Neuronal stem cell (in vitro differentiated cells): ENCODE measurements at regions not wholly inside any gene's neighbourhood (a gene's known extent, or its start where the extent isn't known, plus 50 kb on each side); places are given as distances from the start of the nearest gene placed in this dataset.

Source experiments
- DNase-seq: peaks from one replicate; pipeline ENCODE4 v3.0.0-alpha.2; 2013; ENCODE audit warnings: low spot score
- H2AFZ ChIP-seq: one replicate; pipeline ENCODE4 v1.6.1; 2013; ENCODE audit warnings: mild to moderate bottlenecking, low read length, inconsistent platforms
- H2AK5ac ChIP-seq: 2 replicates; pipeline ENCODE4 v1.6.1; 2013; ENCODE audit warnings: low read depth, mild to moderate bottlenecking, inconsistent platforms, low read length, moderate library complexity, mixed read lengths
- H2BK120ac ChIP-seq: 2 replicates; pipeline ENCODE4 v1.6.1; 2013; ENCODE audit warnings: low read depth, mild to moderate bottlenecking, inconsistent platforms, low read length, moderate library complexity, mixed read lengths
- H2BK12ac ChIP-seq: one replicate; pipeline ENCODE4 v1.6.1; 2013; ENCODE audit warnings: low read length, inconsistent platforms
- H2BK15ac ChIP-seq: 2 replicates; pipeline ENCODE4 v1.6.1; 2013; ENCODE audit warnings: mild to moderate bottlenecking, low read length, inconsistent platforms, mixed read lengths
- H2BK5ac ChIP-seq: one replicate; pipeline ENCODE4 v1.6.1; 2013; ENCODE audit warnings: inconsistent platforms, mild to moderate bottlenecking, low read length, moderate library complexity
- H3K14ac ChIP-seq: one replicate; pipeline ENCODE4 v1.6.1; 2013; ENCODE audit warnings: low read length, inconsistent platforms
- H3K18ac ChIP-seq: 2 replicates; pipeline ENCODE4 v1.6.1; 2013; ENCODE audit warnings: low read length, inconsistent platforms
- H3K23ac ChIP-seq: 2 replicates; pipeline ENCODE4 v1.6.1; 2013; ENCODE audit warnings: low read depth, mild to moderate bottlenecking, mixed read lengths, low read length, inconsistent platforms; ENCODE audit not compliant: poor library complexity
- H3K27ac ChIP-seq: replicated peaks from 3 replicates; pipeline ENCODE4 v1.5.1; 2013; ENCODE audit warnings: low read length, inconsistent platforms
- H3K27me3 ChIP-seq, 3 experiments: 2 replicates each; pipeline ENCODE4 v1.6.1; 2013; ENCODE audit warnings: low read length in 3 of 3, mild to moderate bottlenecking in 2 of 3, inconsistent platforms in 1 of 3, low read depth in 1 of 3, mixed read lengths in 1 of 3, moderate library complexity in 1 of 3; ENCODE audit not compliant: control insufficient read depth in 3 of 3, insufficient read depth in 3 of 3
- H3K36me3 ChIP-seq, 2 donors: replicated peaks in 1 of 2; 2 replicates each; pipeline ENCODE4 v1.6.1; 2013; ENCODE audit warnings: low read length in 2 of 2; ENCODE audit not compliant: control insufficient read depth in 2 of 2, insufficient read depth in 2 of 2
- H3K4ac ChIP-seq: 2 replicates; pipeline ENCODE4 v1.6.1; 2013; ENCODE audit warnings: inconsistent platforms, mild to moderate bottlenecking, low read length, moderate library complexity
- H3K4me1 ChIP-seq, 2 donors: 1 replicate in 1 of 2; 2 replicates in 1 of 2; pipeline ENCODE4 v1.6.1; 2013; ENCODE audit warnings: low read length in 2 of 2, low read depth in 1 of 2; ENCODE audit not compliant: control insufficient read depth in 2 of 2, insufficient read depth in 1 of 2
- H3K4me2 ChIP-seq: one replicate; pipeline ENCODE4 v1.6.1; 2013; ENCODE audit warnings: mild to moderate bottlenecking, low read length, inconsistent platforms; ENCODE audit not compliant: insufficient read depth, poor library complexity, severe bottlenecking
- H3K4me3 ChIP-seq, 2 donors: 2 replicates each; pipeline ENCODE4 v1.5.1; 2013; ENCODE audit warnings: low read length in 2 of 2, mild to moderate bottlenecking in 2 of 2, inconsistent platforms in 1 of 2, moderate library complexity in 1 of 2
- H3K79me1 ChIP-seq: one replicate; pipeline ENCODE4 v1.6.1; 2013; ENCODE audit warnings: low read depth, mild to moderate bottlenecking, inconsistent platforms, low read length, moderate library complexity
- H3K9ac ChIP-seq: one replicate; pipeline ENCODE4 v1.6.1; 2013; ENCODE audit warnings: mild to moderate bottlenecking, low read depth, low read length, inconsistent platforms; ENCODE audit not compliant: poor library complexity
- H3K9me3 ChIP-seq, 2 donors: replicated peaks in 1 of 2; 2 replicates each; pipeline versions ENCODE3 to v1.6.1; 2013; ENCODE audit warnings: low read length in 2 of 2, mild to moderate bottlenecking in 2 of 2, inconsistent platforms in 1 of 2, low read depth in 1 of 2, mixed read lengths in 1 of 2, moderate library complexity in 1 of 2; ENCODE audit not compliant: control insufficient read depth in 2 of 2, insufficient read depth in 1 of 2
- H4K8ac ChIP-seq: one replicate; pipeline ENCODE4 v1.6.1; 2013; ENCODE audit warnings: low read depth, mild to moderate bottlenecking, inconsistent platforms, low read length, moderate library complexity
- H4K91ac ChIP-seq: one replicate; pipeline ENCODE4 v1.6.1; 2013; ENCODE audit warnings: low read length, low read depth, mild to moderate bottlenecking, inconsistent platforms; ENCODE audit not compliant: poor library complexity
- WGBS, 2 donors: extraction: QIAGEN DNeasy Blood & Tissue Kit; methylation state at CpG; one replicate each; pipeline ENCODE4 v1.1.7; 2013; ENCODE audit warnings: missing lambda C conversion rate in 2 of 2, mixed read lengths in 1 of 2; ENCODE audit not compliant: insufficient read length in 2 of 2, insufficient replicate concordance in 1 of 2; ENCODE audit errors: extremely low coverage in 2 of 2; 5-methylcytosine and 5-hydroxymethylcytosine counted together

- no peak overlapping the region for H2BK5ac ChIP-seq
- no peak overlapping the region for H4K91ac ChIP-seq
- H3K23ac ChIP-seq, result no peak overlapping the region
- no peak overlapping the region for H3K9ac ChIP-seq
- H3K27me3 ChIP-seq, result no peaks in the 10 kb centered on the region
- H2BK15ac ChIP-seq, result no peak overlapping the region
- H3K18ac ChIP-seq, result no peak overlapping the region
- H2BK120ac ChIP-seq, result no peak overlapping the region
- H3K79me1 ChIP-seq, result no peaks in the 10 kb centered on the region
- H3K27ac ChIP-seq, result no peak overlapping the region
- no peak overlapping the region for H3K4me3 ChIP-seq
- H2BK12ac ChIP-seq, result no peak overlapping the region
- H2AK5ac ChIP-seq, result no peak overlapping the region
- peaks cover 11 to 13% of the 10 kb centered on the region in 2 donors for H3K4me1 ChIP-seq
- no peak for DNase-seq
- no peaks in the 10 kb centered on the region for H3K36me3 ChIP-seq
- H3K4ac ChIP-seq, result no peak overlapping the region
- H3K9me3 ChIP-seq, result peaks cover 2% of the 10 kb centered on the region in 2 donors
- no peak overlapping the region for H3K14ac ChIP-seq
- no peak overlapping the region for H3K4me2 ChIP-seq
- H2AFZ ChIP-seq, result no peak overlapping the region
- H4K8ac ChIP-seq, result no peak overlapping the region
These were observed 296.2 kb upstream of the MARCKS start for GRCh38 chr6:113560908-113561307.

- peaks cover 12 to 14% of the 10 kb centered on the region in 2 donors for H3K4me1 ChIP-seq
- no peak overlapping the region for H3K18ac ChIP-seq
- H3K9me3 ChIP-seq, result peaks cover 2% of the 10 kb centered on the region in 2 donors
- WGBS, 2 donors, result no CpG with 5 or more reads among the region's 2 CpGs
- no peak overlapping the region for H2AK5ac ChIP-seq
- no peak overlapping the region for H3K27ac ChIP-seq
- H4K8ac ChIP-seq, result no peak overlapping the region
- H3K36me3 ChIP-seq, result no peaks in the 10 kb centered on the region
- DNase-seq, result no peak
- no peak overlapping the region for H3K4ac ChIP-seq
- no peak overlapping the region for H2BK120ac ChIP-seq
- no peak overlapping the region for H3K14ac ChIP-seq
- H2BK12ac ChIP-seq, result no peak overlapping the region
- H3K27me3 ChIP-seq, result no peaks in the 10 kb centered on the region
- H2BK5ac ChIP-seq, result no peak overlapping the region
- H4K91ac ChIP-seq, result no peak overlapping the region
- no peak overlapping the region for H3K4me2 ChIP-seq
- H3K9ac ChIP-seq, result no peak overlapping the region
- H3K23ac ChIP-seq, result no peak overlapping the region
- no peak overlapping the region for H3K4me3 ChIP-seq
- H2AFZ ChIP-seq, result no peak overlapping the region
- no peak overlapping the region for H2BK15ac ChIP-seq
- no peaks in the 10 kb centered on the region for H3K79me1 ChIP-seq
These were observed 294.9 kb upstream of the MARCKS start for GRCh38 chr6:113562248-113562647.

GRCh38 chr6:113564371-113565171 lies 292.6 kb upstream of the MARCKS start:
- no CpG with 5 or more reads among the region's 22 CpGs for WGBS, 2 donors
- peak; percentile 50 for DNase-seq

GRCh38 chr6:113565306-113565705 lies 291.8 kb upstream of the MARCKS start:
- no CpG with 5 or more reads among the region's 10 CpGs for WGBS, 2 donors
- Histone ChIP-seq H3K4me3 (peak overlapping the region in 1 of 2 donors; percentile 33), H4K91ac (no peak overlapping the region)

More at GRCh38 chr6:113564371-113565171, 292.6 kb upstream of the MARCKS start:
- Histone ChIP-seq H2BK5ac (no peak overlapping the region), H3K9me3 (no peaks in the 10 kb centered on the region), H2AK5ac (no peak overlapping the region), H3K36me3 (no peaks in the 10 kb centered on the region), H4K91ac (no peak overlapping the region), H3K4ac (no peak overlapping the region), H3K4me2 (peak overlapping the region; percentile 38), H2BK15ac (peak overlapping the region; percentile 42), H3K27me3 (no peaks in the 10 kb centered on the region), H3K4me3 (peak overlapping the region in 1 of 2 donors; percentile 33), H2AFZ (peak overlapping the region; percentile 64), H3K14ac (no peak overlapping the region), H3K9ac (no peak overlapping the region), H3K4me1 (peaks cover 7 to 8% of the 10 kb centered on the region in 2 donors), H3K27ac (no peak overlapping the region), H3K18ac (peak overlapping the region; percentile 88), H3K79me1 (no peaks in the 10 kb centered on the region), H2BK12ac (no peak overlapping the region), H4K8ac (no peak overlapping the region), H3K23ac (no peak overlapping the region), H2BK120ac (no peak overlapping the region)

More at GRCh38 chr6:113565306-113565705, 291.8 kb upstream of the MARCKS start:
- H3K9me3 ChIP-seq, result no peaks in the 10 kb centered on the region
- no peak overlapping the region for H2AK5ac ChIP-seq
- no peak overlapping the region for H3K9ac ChIP-seq
- no peak overlapping the region for H3K4ac ChIP-seq
- H3K79me1 ChIP-seq, result no peaks in the 10 kb centered on the region
- H3K27me3 ChIP-seq, result no peaks in the 10 kb centered on the region
- H3K4me1 ChIP-seq, result peaks cover 7 to 8% of the 10 kb centered on the region in 2 donors
- H4K8ac ChIP-seq, result no peak overlapping the region
- no peak overlapping the region for H2BK120ac ChIP-seq
- DNase-seq, result no peak
- no peak overlapping the region for H2BK12ac ChIP-seq
- no peak overlapping the region for H3K18ac ChIP-seq
- H3K14ac ChIP-seq, result no peak overlapping the region
- no peak overlapping the region for H2BK5ac ChIP-seq
- H3K27ac ChIP-seq, result no peak overlapping the region
- no peak overlapping the region for H3K23ac ChIP-seq
- peak overlapping the region; percentile 61 for H2AFZ ChIP-seq
- H2BK15ac ChIP-seq, result no peak overlapping the region
- no peak overlapping the region for H3K4me2 ChIP-seq
- no peaks in the 10 kb centered on the region for H3K36me3 ChIP-seq
